Thyroid gland (tissue), 4 donors: ENCODE measurements at regions not wholly inside any gene's neighbourhood (a gene's known extent, or its start where the extent isn't known, plus 50 kb on each side); places are given as distances from the start of the nearest gene placed in this dataset.

Experiments
- DNase-seq, 2 donors: peaks; one replicate each; pipeline ENCODE4 v3.0.0-alpha.2; 2019
- H3K27ac ChIP-seq, 3 donors: fragments of 200-600 bp; sonication (generic); 1 replicate in 2 of 3; 2 replicates in 1 of 3; pipeline ENCODE4 v1.5.1; 2016 to 2019; ENCODE audit warnings: mild to moderate bottlenecking in 1 of 3, moderate library complexity in 1 of 3
- H3K27me3 ChIP-seq: fragments of 200-600 bp; sonication (generic); one replicate; pipeline ENCODE4 v1.5.1; 2019
- H3K36me3 ChIP-seq, 2 donors: fragments of 200-600 bp; sonication (generic); one replicate each; pipeline ENCODE4 v1.5.1; 2016 to 2019
- H3K4me1 ChIP-seq, 2 donors: fragments of 200-600 bp; sonication (generic); one replicate each; pipeline ENCODE4 v1.5.1; 2017 to 2019
- H3K4me3 ChIP-seq, 3 donors: fragments of 200-600 bp; sonication (generic); replicated peaks in 1 of 3; 1 replicate in 2 of 3; 2 replicates in 1 of 3; pipeline ENCODE4 v1.5.1; 2016; ENCODE audit warnings: mild to moderate bottlenecking in 1 of 3
- H3K9me3 ChIP-seq: fragments of 200-600 bp; sonication (generic); one replicate; pipeline ENCODE4 v1.5.1; 2017
- CTCF ChIP-seq, 6 experiments: fragments of 200-600 bp in 3 of 6; fragments of 450-650 bp in 3 of 6; sonication (generic) in 3 of 6; IDR thresholded peaks; one replicate each; pipeline ENCODE4 v1.5.1; 2016 to 2019; ENCODE audit warnings: antibody characterized with exemption in 6 of 6, mild to moderate bottlenecking in 2 of 6, inconsistent platforms in 1 of 6, moderate library complexity in 1 of 6
- POLR2A ChIP-seq, 2 donors: fragments of 450-650 bp; IDR thresholded peaks; one replicate each; pipeline ENCODE4 v1.6.1; 2017; ENCODE audit warnings: antibody characterized with exemption in 2 of 2, mild to moderate bottlenecking in 2 of 2, moderate library complexity in 1 of 2
- WGBS, 2 donors: methylation state at CpG; one replicate each; pipeline ENCODE4 v1.1.5; 2017; 5-methylcytosine and 5-hydroxymethylcytosine counted together
- intact Hi-C: fragments of 100-400 bp; cut with DNase I; formaldehyde crosslinking; loops from one replicate; pipeline ENCODE4 v1.15.1; 2023

- Histone ChIP-seq H3K4me1 (no peaks in the 10 kb centered on the region), H3K4me3 (no peak overlapping the region), H3K9me3 (no peaks in the 10 kb centered on the region), H3K27me3 (no peaks in the 10 kb centered on the region), H3K36me3 (no peaks in the 10 kb centered on the region), H3K27ac (no peak overlapping the region)
- no peak for DNase-seq
- WGBS, 2 donors, result 78 to 79% methylated on average over 3 of the region's 3 CpGs
- intact Hi-C loops, result no loop called here
- TF ChIP-seq CTCF (IDR thresholded peaks at IDR 0.05) (no peak), POLR2A (IDR thresholded peaks at IDR 0.05) (no peak)
These were observed 152.0 kb upstream of the TENM4 start for GRCh38 chr11:79592824-79593223.

- Histone ChIP-seq H3K36me3 (no peaks in the 10 kb centered on the region), H3K4me3 (no peak overlapping the region), H3K27me3 (no peaks in the 10 kb centered on the region), H3K4me1 (no peaks in the 10 kb centered on the region), H3K27ac (no peak overlapping the region), H3K9me3 (no peaks in the 10 kb centered on the region)
- DNase-seq, result no peak
- TF ChIP-seq CTCF (IDR thresholded peaks at IDR 0.05), result no peak
- no peak for TF ChIP-seq POLR2A (IDR thresholded peaks at IDR 0.05)
- WGBS, 2 donors, result 11 to 15% methylated on average over 4 of the region's 4 CpGs
- intact Hi-C loops, result no loop called here
These were observed 151.6 kb upstream of the TENM4 start for GRCh38 chr11:79592406-79592805.

- no peak for DNase-seq
- no peaks in the 10 kb centered on the region for H3K36me3 ChIP-seq
- H3K27ac ChIP-seq, result no peak overlapping the region
- WGBS, 2 donors, result 63 to 72% methylated on average over 4 of the region's 4 CpGs
- H3K4me3 ChIP-seq, result no peak overlapping the region
- no peaks in the 10 kb centered on the region for H3K27me3 ChIP-seq
- TF ChIP-seq POLR2A (IDR thresholded peaks at IDR 0.05), result no peak
- TF ChIP-seq CTCF (IDR thresholded peaks at IDR 0.05), result no peak
- no peaks in the 10 kb centered on the region for H3K4me1 ChIP-seq
- intact Hi-C loops, result no loop called here
- no peaks in the 10 kb centered on the region for H3K9me3 ChIP-seq
These were observed 141.6 kb upstream of the TENM4 start for GRCh38 chr11:79582434-79582833.

- Histone ChIP-seq H3K27ac (no peak overlapping the region), H3K36me3 (no peaks in the 10 kb centered on the region), H3K4me3 (no peak overlapping the region), H3K4me1 (no peaks in the 10 kb centered on the region), H3K27me3 (no peaks in the 10 kb centered on the region), H3K9me3 (no peaks in the 10 kb centered on the region)
- no peak for DNase-seq
- WGBS, 2 donors, result 75 to 87% methylated on average over 2 of the region's 2 CpGs
- TF ChIP-seq CTCF (IDR thresholded peaks at IDR 0.05) (no peak), POLR2A (IDR thresholded peaks at IDR 0.05) (no peak)
- intact Hi-C loops, result no loop called here
These were observed 138.2 kb upstream of the TENM4 start for GRCh38 chr11:79579063-79579462.

GRCh38 chr11:79578116-79578515, 137.3 kb upstream of the TENM4 start:
- TF ChIP-seq CTCF (IDR thresholded peaks at IDR 0.05) (no peak), POLR2A (IDR thresholded peaks at IDR 0.05) (no peak)

More at GRCh38 chr11:79578116-79578515, 137.3 kb upstream of the TENM4 start:
- H3K4me1 ChIP-seq, result no peaks in the 10 kb centered on the region
- intact Hi-C loops, result no loop called here
- H3K9me3 ChIP-seq, result no peaks in the 10 kb centered on the region
- 45 to 65% methylated on average over 5 of the region's 5 CpGs for WGBS, 2 donors
- no peaks in the 10 kb centered on the region for H3K36me3 ChIP-seq
- H3K27me3 ChIP-seq, result no peaks in the 10 kb centered on the region
- DNase-seq, result no peak
- no peak overlapping the region for H3K4me3 ChIP-seq
- no peak overlapping the region for H3K27ac ChIP-seq
